ENCODE measurements at regions not wholly inside any gene's neighbourhood (a gene's known extent, or its start where the extent isn't known, plus 50 kb on each side); places are given as distances from the start of the nearest gene placed in this dataset.

DNA sequence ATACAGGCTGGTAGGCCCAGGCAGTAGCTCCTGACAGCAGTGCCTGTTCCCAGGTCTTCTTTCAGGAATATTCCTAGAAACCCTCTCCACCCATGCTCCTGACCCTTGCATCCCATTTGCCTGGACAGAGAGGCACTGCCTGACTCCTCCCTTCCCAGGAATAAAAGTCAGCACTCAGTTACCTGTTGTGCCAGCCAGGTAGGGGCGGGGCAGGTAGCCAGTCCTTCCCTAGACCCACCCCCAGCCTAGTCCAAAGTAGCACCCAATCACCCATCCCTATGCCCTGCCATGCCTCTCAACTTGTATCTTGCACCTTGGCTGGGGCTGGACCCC, 129.9 kb downstream of the MRPL14 start:
- POLR2A ChIA-PET, result interaction anchor here (1.3 kb wide), 1 partner anchor 19 kb away, joined by 3 read pairs; no protein-coding TSS in a partner anchor
- Histone ChIP-seq H2AFZ (ENCODE audit: control insufficient read depth, low read depth, low read length) (no peak overlapping the region), H3K9me3 (replicated peaks; ENCODE audit: control insufficient read depth, insufficient read depth, low read length) (no peaks in the 10 kb centered on the region), H3K36me3 (ENCODE audit: control insufficient read depth in 2 of 2, insufficient read depth in 2 of 2, low read length in 1 of 2) (no peaks in the 10 kb centered on the region), H3K79me2 (ENCODE audit: control insufficient read depth, insufficient read depth, low read length) (no peaks in the 10 kb centered on the region; the same call in 1 of the 2 replicates), H3K27me3 (replicated peaks in 1 of 2; ENCODE audit: control insufficient read depth in 2 of 2, insufficient read depth in 2 of 2, low read length in 1 of 2) (no peaks in the 10 kb centered on the region), H3K4me3 (no peak overlapping the region), H4K20me1 (ENCODE audit: control insufficient read depth, insufficient read depth) (no peaks in the 10 kb centered on the region), H3K4me1 (ENCODE audit: control insufficient read depth, insufficient read depth, low read length) (peaks cover 13% of the 10 kb centered on the region), H3K9ac (ENCODE audit: control insufficient read depth, insufficient read depth, low read length) (no peak overlapping the region), H3K27ac (ENCODE audit: control insufficient read depth, insufficient read depth) (no peak overlapping the region), H3K4me2 (ENCODE audit: control insufficient read depth, insufficient read depth) (no peak overlapping the region)
- CTCF ChIA-PET, result interaction anchor here (0.6 to 1.9 kb wide), 4 partner anchors 11 to 228 kb away, joined by 3 to 5 read pairs (median 4); partner anchors contain the start of gene VEGFA
- intact Hi-C loops (cut with micrococcal nuclease; ENCODE audit: unreplicated experiment) (no loop called here), in situ Hi-C loops (cut with MboI) (no loop called here)
- SMC1A ChIA-PET (ENCODE audit: uncharacterized antibody, unreplicated experiment), result interaction anchor here (1.0 to 1.1 kb wide), 3 partner anchors 81 to 227 kb away, joined by 3 to 5 read pairs (median 4); no protein-coding TSS in a partner anchor
- RAD21 ChIA-PET (ENCODE audit: unreplicated experiment), result interaction anchor here (1.1 to 1.5 kb wide), 3 partner anchors 21 to 273 kb away, joined by 3 to 5 read pairs (median 3); no protein-coding TSS in a partner anchor
- 29% methylated on average over 1 of the region's 1 CpG for whole genome bisulfite sequencing (ENCODE audit: insufficient coverage, insufficient replicate concordance, low lambda C conversion rate, missing lambda C conversion rate)
- no TSS peak for BruUV-seq (replicated peaks)
- no peak for DNase-seq (ENCODE audit: low read depth, low spot score)
- no peak for FAIRE-seq
- TF ChIP-seq EGR1 (IDR thresholded peaks at IDR 0.05; ENCODE audit: borderline replicate concordance in 1 of 2, low read depth in 2 of 2, low read length in 2 of 2) (no peak), KLF5 (IDR thresholded peaks at IDR 0.05; ENCODE audit: partially characterized antibody) (no peak), POLR2AphosphoS5 (IDR thresholded peaks at IDR 0.05; ENCODE audit: low read length) (no peak), GATAD2B (conservative IDR thresholded peaks at IDR 0.05; ENCODE audit: low read depth) (no peak), HDAC2 (IDR thresholded peaks at IDR 0.05) (no peak), ETV6 (conservative IDR thresholded peaks at IDR 0.05 in 1 of 2, IDR thresholded peaks at IDR 0.05 in 1 of 2; ENCODE audit: borderline replicate concordance in 1 of 2, low read depth in 1 of 2) (no peak), POLR2A (IDR thresholded peaks at IDR 0.05; ENCODE audit: low read depth, low read length) (no peak), ZNF384 (IDR thresholded peaks at IDR 0.05; ENCODE audit: borderline replicate concordance, low read depth, low read length) (no peak), STAT3 (IDR thresholded peaks at IDR 0.05; ENCODE audit: low read depth, low read length) (no peak), EZH2 (IDR thresholded peaks at IDR 0.05; ENCODE audit: borderline replicate concordance, control insufficient read depth, low read depth, low read length) (no peak), NR2C2 (IDR thresholded peaks at IDR 0.05; ENCODE audit: borderline replicate concordance, control insufficient read depth, insufficient read length, low read depth) (no peak), BACH1 (IDR thresholded peaks at IDR 0.05; ENCODE audit: borderline replicate concordance) (no peak), RFX5 (IDR thresholded peaks at IDR 0.05; ENCODE audit: low read depth, low read length) (no peak), WRNIP1 (IDR thresholded peaks at IDR 0.05; ENCODE audit: borderline replicate concordance, low read depth, low read length) (no peak), STAT1 (conservative IDR thresholded peaks at IDR 0.05) (no peak), BCL11A (IDR thresholded peaks at IDR 0.05; ENCODE audit: low read depth, low read length) (no peak)
- TF ChIP-seq, protein P1, sequence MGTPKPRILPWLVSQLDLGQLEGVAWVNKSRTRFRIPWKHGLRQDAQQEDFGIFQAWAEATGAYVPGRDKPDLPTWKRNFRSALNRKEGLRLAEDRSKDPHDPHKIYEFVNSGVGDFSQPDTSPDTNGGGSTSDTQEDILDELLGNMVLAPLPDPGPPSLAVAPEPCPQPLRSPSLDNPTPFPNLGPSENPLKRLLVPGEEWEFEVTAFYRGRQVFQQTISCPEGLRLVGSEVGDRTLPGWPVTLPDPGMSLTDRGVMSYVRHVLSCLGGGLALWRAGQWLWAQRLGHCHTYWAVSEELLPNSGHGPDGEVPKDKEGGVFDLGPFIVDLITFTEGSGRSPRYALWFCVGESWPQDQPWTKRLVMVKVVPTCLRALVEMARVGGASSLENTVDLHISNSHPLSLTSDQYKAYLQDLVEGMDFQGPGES (IDR thresholded peaks at IDR 0.05), result no peak
- TF ChIP-seq, protein P2, sequence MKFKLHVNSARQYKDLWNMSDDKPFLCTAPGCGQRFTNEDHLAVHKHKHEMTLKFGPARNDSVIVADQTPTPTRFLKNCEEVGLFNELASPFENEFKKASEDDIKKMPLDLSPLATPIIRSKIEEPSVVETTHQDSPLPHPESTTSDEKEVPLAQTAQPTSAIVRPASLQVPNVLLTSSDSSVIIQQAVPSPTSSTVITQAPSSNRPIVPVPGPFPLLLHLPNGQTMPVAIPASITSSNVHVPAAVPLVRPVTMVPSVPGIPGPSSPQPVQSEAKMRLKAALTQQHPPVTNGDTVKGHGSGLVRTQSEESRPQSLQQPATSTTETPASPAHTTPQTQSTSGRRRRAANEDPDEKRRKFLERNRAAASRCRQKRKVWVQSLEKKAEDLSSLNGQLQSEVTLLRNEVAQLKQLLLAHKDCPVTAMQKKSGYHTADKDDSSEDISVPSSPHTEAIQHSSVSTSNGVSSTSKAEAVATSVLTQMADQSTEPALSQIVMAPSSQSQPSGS (IDR thresholded peaks at IDR 0.05; ENCODE audit: low read length), result no peak
- TF ChIP-seq, protein P3, sequence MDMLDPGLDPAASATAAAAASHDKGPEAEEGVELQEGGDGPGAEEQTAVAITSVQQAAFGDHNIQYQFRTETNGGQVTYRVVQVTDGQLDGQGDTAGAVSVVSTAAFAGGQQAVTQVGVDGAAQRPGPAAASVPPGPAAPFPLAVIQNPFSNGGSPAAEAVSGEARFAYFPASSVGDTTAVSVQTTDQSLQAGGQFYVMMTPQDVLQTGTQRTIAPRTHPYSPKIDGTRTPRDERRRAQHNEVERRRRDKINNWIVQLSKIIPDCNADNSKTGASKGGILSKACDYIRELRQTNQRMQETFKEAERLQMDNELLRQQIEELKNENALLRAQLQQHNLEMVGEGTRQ (IDR thresholded peaks at IDR 0.05; ENCODE audit: borderline replicate concordance, low read depth, low read length), result no peak
- TF ChIP-seq, protein P4, sequence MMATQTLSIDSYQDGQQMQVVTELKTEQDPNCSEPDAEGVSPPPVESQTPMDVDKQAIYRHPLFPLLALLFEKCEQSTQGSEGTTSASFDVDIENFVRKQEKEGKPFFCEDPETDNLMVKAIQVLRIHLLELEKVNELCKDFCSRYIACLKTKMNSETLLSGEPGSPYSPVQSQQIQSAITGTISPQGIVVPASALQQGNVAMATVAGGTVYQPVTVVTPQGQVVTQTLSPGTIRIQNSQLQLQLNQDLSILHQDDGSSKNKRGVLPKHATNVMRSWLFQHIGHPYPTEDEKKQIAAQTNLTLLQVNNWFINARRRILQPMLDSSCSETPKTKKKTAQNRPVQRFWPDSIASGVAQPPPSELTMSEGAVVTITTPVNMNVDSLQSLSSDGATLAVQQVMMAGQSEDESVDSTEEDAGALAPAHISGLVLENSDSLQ (IDR thresholded peaks at IDR 0.05), result no peak
- no peak for ATAC-seq
